Endothelial cell of umbilical vein (primary cell): ENCODE measurements at regions not wholly inside any gene's neighbourhood (a gene's known extent, or its start where the extent isn't known, plus 50 kb on each side); places are given as distances from the start of the nearest gene placed in this dataset.

ENCODE experiments used
- BruUV-seq: library from RNA; stranded (reverse); fragments of 400-500 nt; replicated peaks from 2 replicates; lab custom pipeline; 2021; lab: Mats Ljungman, UMichigan
- CTCF ChIA-PET: fragments of 300-600, 350-600 bp; sonication (Branson Sonifier 250); formaldehyde crosslinking; loops from one replicate; lab custom pipeline; 2021; ENCODE audit warnings: antibody characterized with exemption, inconsistent platforms; lab: Charles Lee
- POLR2A ChIA-PET: fragments of 300-600, 350-600 bp; sonication (Branson Sonifier 250); formaldehyde crosslinking; loops from one replicate; lab custom pipeline; 2021; ENCODE audit warnings: antibody characterized with exemption, inconsistent platforms; lab: Charles Lee
- DNase-seq: peaks from one replicate; pipeline ENCODE4 v3.0.0-alpha.2; 2011; ENCODE audit warnings: low read depth, low spot score
- FAIRE-seq: peaks from 2 replicates; lab custom pipeline; 2011; peaks lifted over from hg19 to GRCh38; lab: Jason Lieb, UNC
- H2AFZ ChIP-seq: 2 replicates; pipeline ENCODE4 v1.6.0; 2012; ENCODE audit warnings: low read depth, low read length, control low read depth, inconsistent platforms
- H3K27ac ChIP-seq: 2 replicates; pipeline ENCODE4 v1.5.1; 2011; ENCODE audit warnings: low read depth, mild to moderate bottlenecking, control low read depth, low read length, moderate library complexity; ENCODE audit not compliant: insufficient read depth
- H3K27me3 ChIP-seq, 2 experiments: 2 replicates each; pipeline versions ENCODE4 v1.6.0 to v1.6.1; 2011; ENCODE audit warnings: low read length in 2 of 2, mixed read lengths in 1 of 2; ENCODE audit not compliant: control insufficient read depth in 2 of 2, insufficient read depth in 2 of 2
- H3K36me3 ChIP-seq, 2 experiments: 2 replicates in 1 of 2; 3 replicates in 1 of 2; pipeline ENCODE4 v1.5.1; 2011; ENCODE audit warnings: low read length in 2 of 2, mild to moderate bottlenecking in 1 of 2, moderate library complexity in 1 of 2; ENCODE audit not compliant: control insufficient read depth in 2 of 2, insufficient read depth in 2 of 2; ENCODE audit errors: extremely low read depth in 1 of 2
- H3K4me1 ChIP-seq: 3 replicates; pipeline ENCODE4 v1.5.1; 2011; ENCODE audit warnings: mild to moderate bottlenecking, low read length; ENCODE audit not compliant: control insufficient read depth, insufficient read depth; ENCODE audit errors: extremely low read depth
- H3K4me2 ChIP-seq: 2 replicates; pipeline ENCODE4 v1.6.1; 2011; ENCODE audit warnings: low read length, control low read depth, mixed read lengths; ENCODE audit not compliant: insufficient read depth
- H3K4me3 ChIP-seq, 3 experiments: fragments of 200-600 bp in 1 of 3; sonication (generic), shearing (Covaris generic) in 1 of 3; replicated peaks in 1 of 3; 2 replicates each; pipeline ENCODE4 v1.5.1; 2011 to 2016; ENCODE audit warnings: control low read depth in 3 of 3, low read length in 3 of 3, mild to moderate bottlenecking in 2 of 3, inconsistent platforms in 1 of 3, low read depth in 1 of 3, moderate library complexity in 1 of 3; ENCODE audit not compliant: insufficient read depth in 1 of 3
- H3K79me2 ChIP-seq: 2 replicates; pipeline ENCODE4 v1.6.0; 2012; ENCODE audit warnings: low read length, inconsistent platforms; ENCODE audit not compliant: control insufficient read depth, insufficient read depth
- H3K9ac ChIP-seq: replicated peaks from 2 replicates; pipeline ENCODE3; 2011; ENCODE audit warnings: low read length, control low read depth; ENCODE audit not compliant: insufficient read depth; ENCODE audit errors: extremely low read depth
- H3K9me1 ChIP-seq: replicated peaks from 3 replicates; pipeline ENCODE4 v1.6.0; 2011; ENCODE audit warnings: mild to moderate bottlenecking, low read length; ENCODE audit not compliant: control insufficient read depth, insufficient read depth; ENCODE audit errors: extremely low read depth
- H3K9me3 ChIP-seq: replicated peaks from 2 replicates; pipeline ENCODE4 v1.5.1; 2012; ENCODE audit warnings: low read length, inconsistent platforms; ENCODE audit not compliant: control insufficient read depth, insufficient read depth
- H4K20me1 ChIP-seq: replicated peaks from 2 replicates; pipeline ENCODE3; 2011; ENCODE audit warnings: mild to moderate bottlenecking, low read length; ENCODE audit not compliant: control insufficient read depth, insufficient read depth; ENCODE audit errors: extremely low read depth
- CTCF ChIP-seq, 2 donors: IDR thresholded peaks; 1 replicate in 1 of 2; 2 replicates in 1 of 2; pipeline ENCODE4 v1.5.1; 2011; ENCODE audit warnings: low read length in 2 of 2, mild to moderate bottlenecking in 2 of 2, moderate library complexity in 2 of 2, control low read depth in 1 of 2, inconsistent platforms in 1 of 2, low read depth in 1 of 2; ENCODE audit not compliant: insufficient read depth in 1 of 2; ENCODE audit errors: extremely low read depth in 1 of 2
- EZH2 ChIP-seq: IDR thresholded peaks from 2 replicates; pipeline ENCODE4 v1.6.1; 2012; ENCODE audit warnings: borderline replicate concordance, low read depth, mild to moderate bottlenecking, moderate library complexity, low read length, inconsistent platforms; ENCODE audit not compliant: severe bottlenecking
- FOS ChIP-seq: IDR thresholded peaks from 2 replicates; pipeline ENCODE4 v1.6.1; 2011; ENCODE audit warnings: mild to moderate bottlenecking, low read length, moderate library complexity, borderline replicate concordance; ENCODE audit not compliant: insufficient read depth
- GATA2 ChIP-seq: IDR thresholded peaks from 2 replicates; pipeline ENCODE4 v1.7.0; 2011; ENCODE audit warnings: low read depth, mild to moderate bottlenecking, moderate library complexity, mixed read lengths, low read length; ENCODE audit not compliant: insufficient read length, insufficient read depth
- JUN ChIP-seq: IDR thresholded peaks from 2 replicates; pipeline ENCODE4 v1.6.1; 2011; ENCODE audit warnings: borderline replicate concordance, low read depth; ENCODE audit not compliant: insufficient read length, insufficient read depth
- MYC ChIP-seq: IDR thresholded peaks from one replicate; pipeline ENCODE4 v1.6.1; 2011; ENCODE audit warnings: mild to moderate bottlenecking, low read depth, low read length
- POLR2A ChIP-seq: IDR thresholded peaks from 2 replicates; pipeline ENCODE4 v1.6.1; 2012; ENCODE audit warnings: low read depth, mild to moderate bottlenecking, control low read depth, low read length
- POLR2AphosphoS5 ChIP-seq: IDR thresholded peaks from 2 replicates; pipeline ENCODE4 v1.6.1; 2012; ENCODE audit warnings: low read depth, mild to moderate bottlenecking, control low read depth, low read length, moderate library complexity; ENCODE audit not compliant: insufficient read depth
- dilution Hi-C: fragments of 300-500 bp; cut with MboI; formaldehyde crosslinking; loops from one replicate; pipeline ENCODE4 v1.15.0; 2019; ENCODE audit warnings: low sequenced_read_pairs; ENCODE audit not compliant: extremely low pct_ligation_motif_present
- intact Hi-C: fragments of 100-400 bp; cut with micrococcal nuclease; formaldehyde crosslinking; loops from one replicate; pipeline ENCODE4 v1.10.0; 2022
- TF ChIP-seq, protein P1 (sequence below): IDR thresholded peaks from 2 replicates; pipeline ENCODE4 v1.6.1; 2011; ENCODE audit not compliant: insufficient read depth, insufficient read length

DNA sequence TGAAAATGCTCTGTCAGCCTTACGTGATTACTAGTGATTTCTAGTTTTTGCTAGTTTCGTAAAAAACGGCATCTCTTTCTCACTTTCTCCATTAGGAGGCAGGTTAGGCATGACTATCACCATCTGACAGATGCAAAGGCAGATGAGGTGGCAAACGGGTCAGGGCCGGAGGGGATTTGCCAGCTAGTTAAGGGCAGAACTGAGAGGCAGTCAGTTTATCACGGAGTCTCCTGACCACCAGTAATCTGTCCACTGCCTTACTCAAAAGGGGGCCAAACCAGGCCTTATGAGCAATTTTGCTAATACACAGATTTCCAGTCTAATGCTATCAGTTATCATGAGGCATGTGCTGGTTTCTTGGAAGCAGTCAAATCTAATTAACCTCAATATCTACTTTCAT lies 159.3 kb downstream of the TSEN15 start:
- TF ChIP-seq CTCF (IDR thresholded peaks at IDR 0.05; ENCODE audit: extremely low read depth in 1 of 2, insufficient read depth in 1 of 2, low read depth in 1 of 2, low read length in 2 of 2) (no peak), EZH2 (no peak), FOS (no peak), MYC (no peak), POLR2A (no peak), POLR2AphosphoS5 (no peak), GATA2 (no peak), JUN (no peak)
- TF ChIP-seq, protein P1, sequence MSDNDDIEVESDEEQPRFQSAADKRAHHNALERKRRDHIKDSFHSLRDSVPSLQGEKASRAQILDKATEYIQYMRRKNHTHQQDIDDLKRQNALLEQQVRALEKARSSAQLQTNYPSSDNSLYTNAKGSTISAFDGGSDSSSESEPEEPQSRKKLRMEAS, result no peak
- Histone ChIP-seq H3K4me1 (no peaks in the 10 kb centered on the region), H3K9ac (no peak overlapping the region), H3K79me2 (no peaks in the 10 kb centered on the region), H3K4me3 (no peak overlapping the region), H3K9me3 (no peaks in the 10 kb centered on the region), H2AFZ (no peak overlapping the region), H3K27ac (no peak overlapping the region), H4K20me1 (no peaks in the 10 kb centered on the region), H3K27me3 (peaks cover 7 to 19% of the 10 kb centered on the region in 2 experiments), H3K9me1 (no peaks in the 10 kb centered on the region), H3K4me2 (no peak overlapping the region), H3K36me3 (no peaks in the 10 kb centered on the region)
- DNase-seq (no peak), FAIRE-seq (no peak)
- CTCF ChIA-PET, result interaction anchor here (1.6 kb wide), 1 partner anchor 14 kb away, joined by 6 read pairs; no protein-coding TSS in a partner anchor
- intact Hi-C loops (no loop called here), dilution Hi-C loops (no loop called here)
- BruUV-seq, result no TSS peak
- POLR2A ChIA-PET, result no interaction called here
